ENCODE measurements at regions not wholly inside any gene's neighbourhood (a gene's known extent, or its start where the extent isn't known, plus 50 kb on each side); places are given as distances from the start of the nearest gene placed in this dataset.

DNA sequence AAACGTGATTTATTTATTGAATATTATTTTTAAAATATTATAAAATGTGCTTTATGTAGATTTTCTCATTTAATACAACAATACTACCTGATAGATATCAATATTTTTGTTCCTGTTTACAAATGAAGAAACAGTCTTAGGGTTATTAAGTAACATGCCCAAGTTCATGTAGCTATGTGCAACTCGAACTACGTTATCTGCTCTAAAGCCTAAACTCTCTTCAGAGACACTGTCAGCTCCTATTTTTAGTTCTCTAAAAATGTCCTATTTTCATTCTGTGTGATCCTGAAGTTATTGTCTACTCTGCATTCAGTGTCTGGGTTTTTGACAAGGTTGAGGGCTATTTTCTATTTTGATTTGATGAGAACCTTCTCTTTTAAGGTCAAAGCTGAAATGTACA lies 550.1 kb upstream of the B3GALT2 start:
- no peak for DNase-seq

GRCh38 chr1:193733674-193734073 lies 547.3 kb upstream of the B3GALT2 start:
- DNase-seq, result no peak

DNA sequence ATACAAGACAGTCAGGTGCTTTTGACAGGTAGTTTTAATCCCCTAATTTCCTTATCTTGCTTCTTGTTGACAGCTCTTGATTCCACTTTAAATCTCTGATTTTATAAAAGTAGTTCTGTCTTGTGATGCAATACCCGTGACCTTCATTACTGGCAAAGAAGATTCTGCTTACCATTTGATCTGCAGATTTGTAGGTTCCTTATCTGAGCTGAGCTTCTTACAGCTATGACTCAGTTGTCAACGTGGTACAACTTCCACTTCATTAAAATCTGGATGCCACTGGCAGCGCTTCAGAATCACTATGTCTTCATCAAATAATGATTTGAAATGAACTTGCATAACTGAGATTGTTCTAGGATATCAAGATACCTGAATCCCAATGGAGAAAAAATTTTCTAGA lies 543.6 kb upstream of the B3GALT2 start:
- no peak for DNase-seq

DNA sequence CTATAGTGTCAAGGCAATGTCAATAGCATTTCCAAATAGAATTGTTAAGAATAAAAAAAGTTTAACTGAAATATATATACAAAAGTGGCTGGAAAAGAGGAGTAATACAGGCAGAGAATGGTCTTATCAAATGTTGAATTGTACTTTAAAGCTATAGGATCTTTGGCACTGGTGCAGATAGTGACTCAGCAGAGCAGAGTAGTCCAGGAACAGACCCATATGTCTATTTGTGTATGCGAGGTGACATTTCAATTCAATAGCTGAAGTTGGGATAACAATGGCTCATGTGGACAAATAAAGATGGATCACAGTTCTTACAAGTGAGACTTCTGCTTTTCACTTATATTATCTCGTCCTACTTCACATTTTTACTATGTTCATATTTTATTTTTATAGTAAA lies 543.0 kb upstream of the B3GALT2 start:
- DNase-seq, result no peak

- no peak for DNase-seq
These were observed 541.4 kb upstream of the B3GALT2 start for GRCh38 chr1:193727850-193728249.

DNA sequence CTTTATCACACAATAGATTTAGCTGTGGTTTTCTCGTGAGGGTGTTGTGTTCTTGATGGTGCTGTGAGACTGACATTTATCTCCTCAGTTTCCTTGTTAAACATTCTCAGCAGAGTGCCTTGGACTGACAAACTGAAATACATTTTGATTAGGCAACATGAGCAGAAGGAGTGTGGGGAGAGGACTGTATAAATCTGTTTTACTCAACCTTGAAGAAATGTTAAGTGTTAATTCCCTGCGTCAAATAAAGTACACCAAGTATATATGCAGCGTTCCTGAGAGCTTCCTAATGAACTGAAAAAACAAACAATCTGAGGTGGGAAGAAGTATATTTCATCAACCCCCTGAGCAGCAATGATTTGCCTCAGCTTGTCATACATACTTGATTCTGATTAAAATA lies 540.3 kb upstream of the B3GALT2 start:
- DNase-seq, result no peak

DNA sequence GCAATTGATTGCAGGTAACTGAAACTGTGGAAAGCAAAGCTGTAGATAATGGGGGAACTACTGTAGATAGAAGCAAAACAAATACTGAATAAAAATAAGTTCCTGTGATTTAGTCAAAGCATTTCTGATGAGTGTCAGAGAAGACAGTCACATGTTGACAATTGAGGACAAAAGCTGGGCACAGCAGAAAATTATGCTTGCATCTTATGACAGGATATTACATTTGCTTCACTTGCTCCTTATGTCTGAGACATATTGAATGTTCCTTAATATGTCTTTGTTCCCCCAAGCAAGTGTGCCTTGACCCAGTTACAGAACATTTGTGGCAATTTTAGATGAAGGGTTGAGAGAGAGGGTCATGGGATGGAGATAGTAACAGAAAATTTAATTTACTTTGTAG lies 526.0 kb upstream of the B3GALT2 start:
- no peak for DNase-seq

DNA sequence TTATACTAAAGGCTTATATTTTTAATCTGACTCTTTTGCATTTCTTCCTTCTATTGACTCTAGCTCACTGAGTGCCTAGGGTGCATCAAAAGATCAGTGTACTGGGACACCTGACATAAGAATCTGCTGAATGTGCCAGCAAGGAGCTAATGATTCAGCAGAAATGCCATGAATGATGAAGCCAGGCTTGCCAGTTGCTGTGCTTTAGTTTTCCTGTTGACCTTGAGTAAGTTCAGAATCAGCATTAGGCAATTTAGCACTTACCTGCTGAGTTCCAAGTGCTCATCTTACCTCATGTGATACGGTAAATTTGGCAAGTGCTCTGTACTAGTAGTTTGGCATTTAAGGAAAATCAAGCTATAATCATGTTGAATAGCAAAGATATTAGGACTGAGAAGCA lies 523.2 kb upstream of the B3GALT2 start:
- no peak for DNase-seq

DNA sequence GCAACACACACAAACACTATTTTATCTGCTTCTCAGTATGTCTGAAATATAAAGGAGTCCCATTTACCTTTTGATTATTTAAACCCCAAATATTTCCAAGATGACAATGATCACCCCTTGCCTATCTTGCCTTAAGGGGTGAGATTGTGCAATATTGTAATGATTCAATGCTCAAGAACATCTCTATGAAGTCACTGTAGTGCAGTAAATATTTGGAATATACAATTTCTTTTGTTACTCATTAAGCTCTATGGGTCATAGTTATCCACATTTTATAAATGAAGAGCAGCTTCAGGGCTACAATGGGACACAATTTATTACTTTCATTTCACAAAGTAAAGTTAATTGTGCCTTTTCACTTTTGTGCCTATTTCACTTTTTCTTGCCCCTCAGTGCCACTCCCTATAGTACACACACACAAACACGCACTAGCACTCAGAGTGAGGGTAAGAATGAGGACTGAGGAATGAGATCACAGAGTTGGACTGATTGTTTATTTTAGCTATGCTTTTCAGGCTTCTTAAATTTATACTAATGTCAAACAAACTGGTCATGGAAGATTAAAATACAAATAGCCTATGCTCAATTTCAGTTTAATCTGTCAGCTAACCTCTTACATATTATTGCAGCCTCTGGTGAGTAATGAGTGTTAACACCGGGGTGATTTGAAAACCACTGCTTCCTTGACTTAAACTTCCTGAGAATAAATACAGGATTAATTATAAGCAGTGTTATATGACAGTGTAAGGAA lies 521.0 kb upstream of the B3GALT2 start:
- DNase-seq, result no peak

- no peak for DNase-seq
These were observed 520.4 kb upstream of the B3GALT2 start for GRCh38 chr1:193706766-193707165.

DNA sequence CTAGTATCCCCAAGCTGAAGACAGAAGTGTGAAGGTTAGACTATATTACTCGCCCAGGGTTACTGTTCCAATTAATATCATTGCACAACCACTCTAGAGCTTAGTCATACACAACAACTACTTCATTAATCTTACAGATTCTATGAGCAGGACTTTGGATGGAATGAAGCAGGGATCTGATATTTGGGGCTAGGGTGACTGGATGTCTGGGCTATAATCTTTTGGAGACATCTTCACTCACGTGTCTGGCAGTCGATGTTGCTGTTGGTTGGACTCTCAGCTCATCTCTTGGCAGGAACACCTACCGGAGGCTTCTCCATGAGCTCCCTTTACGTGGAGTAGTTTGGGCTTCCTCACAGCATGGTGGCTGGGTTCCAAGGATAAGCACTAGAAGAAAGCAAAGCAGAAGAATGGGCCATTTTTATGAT lies 519.2 kb upstream of the B3GALT2 start:
- no peak for DNase-seq

GRCh38 chr1:193703655-193704054 lies 517.2 kb upstream of the B3GALT2 start:
- DNase-seq, result no peak

DNA sequence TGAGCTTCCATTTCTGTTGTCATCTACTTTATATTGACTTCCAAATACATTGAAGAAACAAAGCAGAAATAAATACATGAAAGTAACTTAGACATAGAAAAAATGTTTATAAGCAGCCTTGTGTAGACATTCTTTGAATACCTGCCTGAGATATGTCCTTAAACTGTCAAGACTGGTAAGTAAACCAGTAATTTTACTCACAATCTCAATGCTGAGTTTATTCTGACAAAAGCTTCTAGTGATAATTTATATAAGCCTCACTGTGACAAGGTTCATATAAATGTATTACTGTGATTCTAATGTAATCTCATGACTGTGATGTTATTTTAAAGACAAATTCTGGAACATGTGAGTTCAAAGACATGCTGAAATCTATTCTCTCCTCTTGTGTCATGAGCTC lies 516.7 kb upstream of the B3GALT2 start:
- no peak for DNase-seq

DNA sequence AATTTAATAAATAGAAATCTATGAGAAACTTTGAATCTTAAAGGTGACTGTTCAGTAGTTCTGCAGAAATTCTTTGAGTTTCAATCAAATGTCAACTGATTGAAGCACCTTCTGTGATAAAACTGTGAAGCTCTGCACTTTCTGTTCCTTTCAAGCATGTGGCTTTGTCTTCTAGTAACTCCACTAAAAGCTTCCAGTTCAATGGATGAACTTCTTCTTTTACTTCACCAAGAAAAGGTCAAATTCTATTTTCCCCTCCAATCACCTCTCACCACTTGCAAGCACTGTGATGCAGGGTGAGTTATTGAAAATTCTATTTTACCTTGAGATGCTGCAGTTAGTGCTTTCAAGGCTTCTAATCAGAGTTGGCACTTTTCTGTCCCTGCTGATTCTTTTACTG lies 515.3 kb upstream of the B3GALT2 start:
- peak; percentile 3 for DNase-seq

- DNase-seq, result peak; percentile 70
These were observed 514.4 kb upstream of the B3GALT2 start for GRCh38 chr1:193700710-193701355.

DNA sequence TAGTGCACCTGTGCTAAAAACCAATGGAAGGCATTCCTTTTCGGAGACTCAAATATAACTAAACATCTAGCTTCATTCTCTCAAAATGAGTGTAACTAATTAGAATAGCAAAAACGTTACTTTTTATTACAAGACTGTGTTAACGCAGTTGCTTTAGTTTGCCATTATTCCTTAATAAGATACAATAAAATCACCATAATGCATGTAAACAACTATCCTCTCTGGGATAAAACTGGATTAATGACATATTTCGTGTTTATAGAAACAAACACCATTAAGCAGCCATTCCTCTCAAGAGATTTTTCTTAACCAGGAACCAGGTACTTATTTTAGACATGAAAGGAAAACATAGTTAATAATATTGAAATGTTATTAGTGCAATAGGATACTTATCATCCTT lies 512.8 kb upstream of the B3GALT2 start:
- DNase-seq, result no peak

- no peak for DNase-seq
These were observed 511.4 kb upstream of the B3GALT2 start for GRCh38 chr1:193697776-193698175.

GRCh38 chr1:193697115-193697762 lies 510.8 kb upstream of the B3GALT2 start:
- DNase-seq, result no peak

- DNase-seq, result no peak
These were observed 508.3 kb upstream of the B3GALT2 start for GRCh38 chr1:193694741-193695140.

- DNase-seq, result no peak
These were observed 499.6 kb upstream of the B3GALT2 start for GRCh38 chr1:193685986-193686385.

GRCh38 chr1:193681422-193681821 lies 495.0 kb upstream of the B3GALT2 start:
- no peak for DNase-seq

DNA sequence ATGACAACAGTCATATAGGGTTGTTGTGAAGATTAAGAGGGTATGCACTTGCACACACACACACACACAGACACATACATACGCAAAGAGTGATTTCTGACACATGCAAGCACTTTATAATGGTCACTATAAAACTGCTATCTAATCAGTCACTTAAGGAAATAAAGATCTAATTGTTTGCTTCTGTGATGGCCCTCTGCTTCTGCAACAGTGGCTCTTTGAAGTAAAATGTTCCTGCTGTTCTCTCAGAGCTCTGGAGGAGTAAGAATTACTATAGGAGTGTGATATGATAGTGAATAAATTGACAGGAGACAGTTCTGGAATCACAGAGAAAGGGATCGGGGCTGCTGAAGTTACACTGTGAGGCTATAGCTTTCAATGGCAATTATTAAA lies 494.5 kb upstream of the B3GALT2 start:
- no peak for DNase-seq

- DNase-seq, result no peak
These were observed 494.0 kb upstream of the B3GALT2 start for GRCh38 chr1:193680247-193680923.

DNA sequence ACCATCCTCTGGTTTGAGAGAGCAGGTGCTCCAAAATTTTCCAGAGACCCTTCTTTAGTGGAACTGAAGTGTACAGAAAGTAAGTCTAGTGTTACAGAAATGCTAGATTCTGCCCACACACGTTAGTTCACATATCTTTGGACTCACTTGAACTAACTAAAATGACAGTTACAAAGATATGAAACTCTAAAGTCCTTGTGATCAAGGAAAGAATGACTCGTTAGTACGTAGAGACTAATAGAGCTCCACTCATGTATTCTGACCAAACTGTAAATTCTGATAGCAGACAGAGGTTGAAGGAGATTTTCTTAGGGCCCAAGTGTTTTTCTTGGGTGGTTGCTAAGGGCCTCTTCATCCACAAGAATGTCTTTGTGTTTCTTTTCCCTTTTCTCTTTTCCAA lies 491.5 kb upstream of the B3GALT2 start:
- no peak for DNase-seq
